SW480 (cell line): ENCODE measurements at regions not wholly inside any gene's neighbourhood (a gene's known extent, or its start where the extent isn't known, plus 50 kb on each side); places are given as distances from the start of the nearest gene placed in this dataset.

Experiments
- DNase-seq: peaks from one replicate; pipeline ENCODE4 v3.0.0-alpha.2; 2016; ENCODE audit warnings: low spot score

GRCh38 chr12:90129366-90130030 is 420.9 kb upstream of the ATP2B1 start:
- peak; percentile 20 for DNase-seq

GRCh38 chr12:90128526-90128925 is 419.9 kb upstream of the ATP2B1 start:
- no peak for DNase-seq

GRCh38 chr12:90126125-90126524 is 417.5 kb upstream of the ATP2B1 start:
- no peak for DNase-seq

- no peak for DNase-seq
Measured at GRCh38 chr12:90124914-90125313, 416.3 kb upstream of the ATP2B1 start.

GRCh38 chr12:90124289-90124688 is 415.7 kb upstream of the ATP2B1 start:
- DNase-seq: no peak

- DNase-seq: no peak
Measured at GRCh38 chr12:90122681-90123080, 414.0 kb upstream of the ATP2B1 start.

- no peak for DNase-seq
Measured at GRCh38 chr12:90120627-90121026, 412.0 kb upstream of the ATP2B1 start.

- DNase-seq: no peak
Measured at GRCh38 chr12:90112666-90113065, 404.0 kb upstream of the ATP2B1 start.

- DNase-seq: no peak
Measured at GRCh38 chr12:90111791-90112580, 403.3 kb upstream of the ATP2B1 start.

GRCh38 chr12:90106568-90106967 is 397.9 kb upstream of the ATP2B1 start:
- no peak for DNase-seq

- peak; percentile 61 for DNase-seq
Measured at GRCh38 chr12:90102957-90103652, 394.5 kb upstream of the ATP2B1 start.

GRCh38 chr12:90100579-90100978 is 391.9 kb upstream of the ATP2B1 start:
- no peak for DNase-seq

- DNase-seq: no peak
Measured at GRCh38 chr12:90099288-90099687, 390.6 kb upstream of the ATP2B1 start.

- DNase-seq: no peak
Measured at GRCh38 chr12:90098132-90098779, 389.6 kb upstream of the ATP2B1 start.

GRCh38 chr12:90091809-90092208 is 383.2 kb upstream of the ATP2B1 start:
- DNase-seq: no peak

- DNase-seq: peak; percentile 88
Measured at GRCh38 chr12:90090929-90091651, 382.5 kb upstream of the ATP2B1 start.

GRCh38 chr12:90086281-90086680 is 377.6 kb upstream of the ATP2B1 start:
- DNase-seq: no peak

GRCh38 chr12:90085494-90086274 is 377.0 kb upstream of the ATP2B1 start:
- DNase-seq: no peak

GRCh38 chr12:90084018-90084417 is 375.4 kb upstream of the ATP2B1 start:
- no peak for DNase-seq

GRCh38 chr12:90080616-90081015 is 372.0 kb upstream of the ATP2B1 start:
- no peak for DNase-seq
